GM21576 (cell line): ENCODE measurements at regions not wholly inside any gene's neighbourhood (a gene's known extent, or its start where the extent isn't known, plus 50 kb on each side); places are given as distances from the start of the nearest gene placed in this dataset.

ENCODE experiments used
- ATAC-seq: cut with Tn5 transposase; IDR thresholded peaks from one replicate; pipeline ENCODE4 v1.9.1; 2021; ENCODE audit warnings: mild to moderate bottlenecking, moderate library complexity; ENCODE audit not compliant: unreplicated experiment

DNA sequence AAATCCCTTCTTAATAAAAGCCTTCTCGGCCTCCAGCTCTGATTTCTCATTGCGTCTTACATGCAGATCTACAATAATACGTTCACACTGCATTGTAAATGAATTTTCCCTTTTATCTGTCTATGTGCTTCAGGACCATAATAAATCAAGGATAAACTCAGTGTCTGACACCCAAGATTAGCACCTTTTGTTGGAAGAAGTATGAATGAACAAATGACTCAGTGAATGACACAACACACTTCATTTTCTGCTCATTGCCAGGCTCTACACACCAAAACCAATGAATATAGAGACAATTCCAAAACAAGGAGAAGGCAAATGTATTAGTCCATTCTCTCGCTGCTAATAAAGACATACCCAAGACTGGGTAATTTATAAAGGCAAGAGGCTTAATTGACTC is 1224.4 kb downstream of the EFNB2 start:
- no peak for ATAC-seq

DNA sequence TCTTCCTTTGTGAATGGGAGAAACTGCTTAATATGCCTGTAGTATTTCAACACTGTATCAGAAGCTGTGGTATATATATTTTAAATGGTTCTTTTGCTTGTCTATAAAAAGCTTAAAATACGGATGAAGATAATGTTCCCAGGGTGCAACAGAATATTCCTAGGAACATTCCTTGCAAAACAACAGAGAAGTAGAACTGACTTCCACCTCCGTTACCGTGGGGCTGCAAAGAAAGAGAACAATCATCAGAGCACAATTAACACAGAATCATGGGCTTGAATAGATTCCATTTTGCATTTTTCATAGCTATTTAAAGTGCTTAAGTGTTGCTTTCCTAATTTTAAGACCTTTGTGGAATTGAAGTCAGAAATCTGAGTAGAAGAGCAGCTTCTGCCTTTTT is 1227.7 kb downstream of the EFNB2 start:
- no peak for ATAC-seq

DNA sequence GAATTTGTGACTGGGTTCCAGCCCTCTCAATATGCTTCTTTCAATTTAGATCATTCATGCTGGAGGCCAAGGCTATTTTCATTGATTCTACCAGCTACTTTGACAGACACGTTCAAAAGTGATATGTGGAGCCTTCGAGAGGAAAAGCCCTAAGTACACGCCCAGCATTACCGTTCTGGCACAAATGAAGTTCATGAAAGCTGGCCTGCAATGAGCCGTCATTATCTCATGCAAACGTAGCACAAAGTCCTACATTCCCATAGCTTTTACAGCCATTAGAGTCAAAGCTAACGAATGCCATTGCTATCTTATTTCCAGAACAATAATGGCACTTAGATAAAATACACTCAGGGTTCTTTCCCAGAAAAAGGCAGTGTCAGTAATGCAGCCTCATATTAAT is 1237.6 kb downstream of the EFNB2 start:
- ATAC-seq, result no peak

DNA sequence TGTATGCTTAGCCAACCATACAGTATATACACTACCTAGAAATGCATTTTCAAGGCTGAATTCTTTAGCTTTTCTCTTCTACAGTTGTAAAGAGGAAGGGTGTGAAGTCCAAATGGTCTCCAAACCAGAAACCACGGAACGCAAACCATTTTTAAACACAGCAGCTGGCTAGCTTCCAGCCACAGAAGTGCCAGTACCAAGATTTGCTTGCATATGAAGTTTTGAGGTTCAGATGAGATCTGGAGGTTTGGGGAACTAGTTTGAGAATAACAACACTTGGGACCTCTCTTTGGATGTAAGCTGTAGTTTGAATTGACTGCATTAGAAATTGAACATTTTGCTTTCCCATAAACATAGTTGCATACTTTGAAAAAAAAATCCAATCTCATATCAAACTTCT is 1243.5 kb downstream of the EFNB2 start:
- no peak for ATAC-seq

DNA sequence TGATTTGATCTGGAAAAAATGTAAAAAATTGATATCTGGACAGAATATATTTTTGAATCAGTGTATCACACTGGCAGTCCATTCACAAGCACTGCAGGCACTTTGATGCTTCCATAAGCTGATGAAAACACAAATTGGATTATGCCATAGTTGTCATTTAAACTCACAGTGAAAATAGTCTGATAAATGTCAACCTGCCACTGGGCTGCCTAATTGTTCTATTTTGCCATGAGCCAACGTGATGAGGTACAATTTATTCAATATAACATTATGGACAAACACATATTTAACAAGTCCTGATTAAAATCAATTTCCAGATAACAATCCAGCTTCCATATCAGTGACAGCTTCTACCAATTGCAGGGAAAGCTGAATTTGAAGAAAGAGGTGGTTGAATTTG is 1244.9 kb downstream of the EFNB2 start:
- ATAC-seq, result no peak

DNA sequence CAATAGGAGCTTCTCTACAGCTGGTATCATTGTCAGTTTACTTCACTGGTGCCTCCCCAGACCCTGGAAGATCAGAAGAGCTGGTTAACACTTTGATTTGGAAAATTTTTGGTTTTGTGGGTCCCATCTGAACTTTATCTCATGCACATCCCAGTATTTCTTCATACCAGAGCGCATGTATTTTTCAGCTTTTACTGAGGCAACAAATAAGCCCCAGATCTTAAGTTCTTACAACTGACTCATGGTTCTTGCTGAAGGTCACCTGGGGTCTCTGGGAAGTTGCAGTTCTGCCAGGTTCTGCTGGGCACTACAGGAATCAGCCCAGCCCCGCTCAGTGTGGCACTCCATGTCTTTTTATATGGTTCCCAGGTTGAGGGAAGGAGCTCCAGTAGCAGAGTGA is 1249.9 kb downstream of the EFNB2 start:
- no peak for ATAC-seq

DNA sequence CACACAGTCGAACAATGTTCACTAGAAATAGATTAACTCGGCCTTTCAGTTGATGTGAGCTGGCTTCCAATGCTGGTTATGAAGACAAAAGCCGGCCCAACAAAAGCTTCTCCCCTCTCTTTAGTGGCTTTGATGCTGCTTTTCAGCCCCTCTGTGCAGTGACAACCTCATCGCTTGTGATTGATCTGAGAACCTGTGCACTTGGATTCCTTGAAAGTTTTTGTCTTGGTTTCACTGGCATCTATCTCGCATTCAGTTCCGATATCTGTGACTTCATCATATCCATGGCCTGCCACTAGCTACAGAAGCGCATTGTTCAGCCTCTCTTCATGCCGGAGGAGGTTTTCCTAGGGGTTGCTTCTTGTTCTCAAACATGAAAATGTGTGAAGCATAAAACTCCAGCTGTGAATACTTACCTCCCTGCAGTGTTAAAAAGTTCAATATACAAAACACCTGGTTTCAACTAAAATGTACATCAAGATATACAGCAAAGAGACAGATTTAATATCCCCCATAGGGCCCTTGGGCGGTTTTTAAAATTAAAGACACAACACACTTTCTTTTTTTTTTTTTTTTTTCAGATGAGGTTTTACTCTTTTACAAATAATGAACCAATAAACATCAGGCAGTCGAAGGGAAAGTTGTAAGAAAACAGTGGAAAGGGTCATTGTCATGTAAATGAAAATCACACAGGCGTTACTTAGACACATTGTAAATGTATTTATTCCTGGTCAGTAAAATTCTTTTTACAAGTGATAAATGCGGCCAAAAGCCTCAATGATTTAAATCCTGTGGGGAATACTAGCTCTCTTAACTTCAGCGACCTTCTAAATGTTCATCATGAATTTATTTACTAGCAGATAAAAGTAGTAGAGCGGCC is 1252.8 kb downstream of the EFNB2 start:
- no peak for ATAC-seq

DNA sequence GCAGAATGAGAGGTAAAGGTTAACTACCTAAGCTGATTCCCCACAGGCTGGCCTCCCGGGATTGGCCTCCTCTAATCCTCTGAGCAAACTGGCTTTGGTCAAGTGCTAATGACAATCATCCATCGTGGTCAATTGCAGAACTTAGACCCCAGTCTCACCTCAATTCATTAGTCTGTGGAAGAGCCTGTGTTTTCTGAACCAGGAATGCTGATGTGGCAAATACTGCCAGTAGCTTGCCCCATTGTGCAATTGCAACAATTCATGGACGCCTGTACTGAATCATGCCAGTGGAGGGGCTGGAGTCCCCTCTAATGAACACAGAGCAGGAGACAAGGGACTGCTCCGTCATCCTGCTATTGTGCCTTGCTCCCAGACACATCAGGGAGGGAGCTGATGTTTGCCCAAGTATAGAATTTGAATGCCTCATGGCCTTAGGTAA is 1256.5 kb downstream of the EFNB2 start:
- no peak for ATAC-seq

DNA sequence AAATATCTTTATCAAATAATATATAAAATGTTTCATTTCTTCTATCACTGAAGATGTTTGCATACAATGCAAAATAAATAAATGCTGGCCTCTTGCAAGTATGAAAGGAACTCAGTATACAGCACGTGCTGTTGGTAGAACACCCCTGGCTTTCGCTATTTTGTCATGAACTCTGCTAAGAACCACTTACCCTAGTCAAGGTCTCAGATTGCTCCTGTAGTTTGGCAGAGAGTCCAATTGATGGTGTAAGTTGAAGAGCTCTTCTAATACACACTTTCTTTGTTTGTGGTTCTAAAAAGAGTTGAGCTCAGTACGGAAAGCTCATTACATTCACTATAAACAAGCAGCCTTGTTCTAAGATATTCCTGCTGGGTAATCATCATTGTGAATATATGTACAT is 1258.9 kb downstream of the EFNB2 start:
- no peak for ATAC-seq

DNA sequence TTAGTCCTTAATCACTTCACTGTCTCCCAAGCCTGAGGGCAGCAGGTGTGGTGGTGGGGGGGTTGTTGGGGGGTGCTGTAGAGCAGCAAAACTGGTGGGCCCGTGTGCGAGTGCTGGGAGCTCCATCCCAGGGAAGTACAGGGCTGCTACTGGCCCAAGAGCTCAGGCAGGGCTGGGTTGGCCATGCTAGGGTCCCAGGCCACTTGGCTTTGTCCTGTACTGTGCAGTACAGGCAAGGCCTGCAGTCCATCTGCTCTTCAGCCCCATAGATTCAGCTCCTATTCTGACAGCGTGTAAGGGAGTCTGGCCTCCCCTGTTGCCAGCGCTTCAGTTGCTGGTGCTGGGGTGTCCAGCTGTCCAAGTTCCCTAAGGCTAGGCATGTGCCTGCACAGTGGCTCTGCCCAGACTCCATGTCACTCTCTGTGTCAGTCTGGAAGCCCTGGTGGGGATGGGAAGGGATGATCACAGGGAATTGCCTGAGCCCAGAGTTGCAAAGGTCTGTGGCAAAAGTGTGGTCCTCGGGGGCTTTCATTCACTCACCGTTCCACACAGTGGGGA is 1261.7 kb downstream of the EFNB2 start:
- ATAC-seq, result no peak

DNA sequence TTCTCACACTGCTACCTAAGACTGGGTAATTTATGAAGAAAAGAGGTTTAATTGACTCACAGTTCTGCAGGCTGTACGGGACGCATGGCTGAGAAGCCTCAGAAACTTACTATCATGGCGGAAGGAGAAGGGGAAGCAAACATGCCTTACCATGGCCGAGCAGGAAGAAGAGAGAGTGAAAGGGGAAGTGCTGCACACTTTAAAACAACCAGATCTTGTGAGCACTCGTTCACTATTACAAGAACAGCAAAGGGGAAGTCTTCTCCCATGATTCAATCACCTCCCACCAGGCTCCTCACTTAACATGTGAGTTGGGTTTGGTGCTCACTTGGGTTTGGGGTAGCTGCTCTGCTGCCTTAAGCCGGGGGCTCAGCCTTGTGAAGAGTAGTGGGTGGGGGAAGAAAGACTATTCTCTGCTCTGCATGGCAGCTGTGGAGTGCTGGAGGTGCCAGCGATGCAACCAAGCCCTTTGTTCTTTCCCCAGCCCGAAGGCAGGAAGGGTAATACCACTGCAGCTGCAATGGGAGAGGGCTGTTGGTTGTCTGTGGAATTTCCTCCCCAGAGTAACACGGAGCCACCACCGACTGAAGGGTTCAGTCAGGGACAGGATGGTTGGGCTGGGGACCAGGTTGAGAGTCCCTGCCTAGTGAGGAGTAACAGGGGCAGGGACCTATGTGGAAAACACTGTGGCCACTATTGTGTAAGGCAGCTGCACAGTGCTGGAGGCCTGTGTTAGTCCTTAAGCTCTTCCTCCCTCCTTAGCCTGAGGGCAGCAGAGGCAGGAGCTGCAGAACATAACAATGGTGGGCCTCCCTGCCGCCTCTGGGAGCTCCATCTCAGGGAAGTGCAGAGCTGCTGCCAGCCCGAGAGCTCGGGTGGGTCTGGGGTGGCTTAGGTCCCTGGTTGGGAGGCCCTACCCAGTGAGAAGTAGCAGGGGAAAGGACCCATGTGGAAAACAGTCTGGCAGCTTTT is 1262.5 kb downstream of the EFNB2 start:
- no peak for ATAC-seq

DNA sequence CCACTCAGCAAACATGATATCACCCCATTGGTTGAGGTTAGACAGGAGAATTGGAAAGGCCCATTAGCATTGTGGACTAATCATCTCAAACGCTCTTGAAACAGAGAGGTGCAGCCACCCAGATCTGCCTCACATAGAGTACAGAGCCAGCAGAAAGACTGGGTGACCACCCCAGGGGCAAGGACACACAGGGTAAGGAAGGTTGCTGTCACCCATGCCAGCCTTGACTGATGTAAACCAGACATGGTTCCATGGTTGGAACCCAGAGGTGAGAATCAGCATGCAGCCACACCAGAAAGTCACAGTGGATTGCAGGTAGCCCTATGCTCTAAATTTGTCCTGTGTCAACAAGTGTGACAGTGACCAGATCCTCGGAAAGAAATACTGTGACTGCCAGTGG is 1268.8 kb downstream of the EFNB2 start:
- no peak for ATAC-seq

DNA sequence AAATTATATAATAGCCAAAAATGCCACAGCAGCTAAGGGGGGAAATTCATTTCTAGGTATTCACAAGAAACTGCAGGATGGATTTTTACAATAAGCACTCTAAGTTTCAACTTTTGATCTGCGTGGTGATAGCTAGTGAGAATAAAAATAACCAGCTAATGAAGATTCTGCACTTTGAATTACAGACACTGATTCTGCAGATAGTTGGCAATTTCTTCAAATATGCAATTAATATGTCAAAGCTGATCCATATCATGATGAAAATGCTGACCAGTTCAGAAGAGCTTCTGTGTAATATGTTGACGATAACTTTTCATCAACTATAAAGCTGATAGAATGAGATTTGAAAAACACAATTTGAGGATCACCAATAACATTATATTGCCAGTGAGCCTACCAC is 1272.9 kb downstream of the EFNB2 start:
- no peak for ATAC-seq

DNA sequence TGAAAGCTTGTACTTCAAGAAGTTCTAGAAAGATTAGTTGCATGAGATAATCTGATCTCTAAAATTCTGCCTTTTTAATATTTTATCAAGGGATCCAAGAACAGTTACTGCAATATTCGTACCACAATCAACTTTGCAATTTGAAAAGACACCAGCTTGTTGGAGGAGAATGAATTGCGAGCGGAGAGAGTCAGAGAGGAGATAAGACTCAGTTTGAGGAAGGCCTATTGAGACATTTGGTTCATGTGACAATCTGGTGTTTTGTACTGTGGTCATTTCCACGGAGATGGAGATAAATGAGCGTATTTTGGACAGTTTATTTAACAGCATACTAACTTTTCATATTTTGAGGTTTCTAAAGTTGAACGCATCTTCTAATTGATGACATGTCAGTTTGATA is 1276.0 kb downstream of the EFNB2 start:
- no peak for ATAC-seq

DNA sequence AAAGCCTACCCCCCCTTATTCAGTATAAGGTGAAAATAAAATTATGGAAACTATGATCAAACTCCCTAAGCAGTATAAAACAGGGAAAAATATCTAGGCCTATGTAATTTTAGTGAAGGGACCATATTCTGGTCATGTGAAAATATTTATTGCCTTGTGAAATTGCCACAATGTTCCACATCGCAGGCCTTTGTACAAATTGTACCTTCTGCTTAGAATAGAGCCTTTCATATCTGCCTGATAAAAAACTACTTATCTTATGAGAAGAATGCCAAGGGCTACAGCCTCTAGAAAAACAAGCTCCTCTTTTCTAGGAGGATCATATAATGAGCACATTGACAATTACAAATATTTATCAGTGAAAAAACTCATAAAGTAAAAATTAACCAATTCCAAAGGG is 1280.0 kb downstream of the EFNB2 start:
- ATAC-seq, result no peak

DNA sequence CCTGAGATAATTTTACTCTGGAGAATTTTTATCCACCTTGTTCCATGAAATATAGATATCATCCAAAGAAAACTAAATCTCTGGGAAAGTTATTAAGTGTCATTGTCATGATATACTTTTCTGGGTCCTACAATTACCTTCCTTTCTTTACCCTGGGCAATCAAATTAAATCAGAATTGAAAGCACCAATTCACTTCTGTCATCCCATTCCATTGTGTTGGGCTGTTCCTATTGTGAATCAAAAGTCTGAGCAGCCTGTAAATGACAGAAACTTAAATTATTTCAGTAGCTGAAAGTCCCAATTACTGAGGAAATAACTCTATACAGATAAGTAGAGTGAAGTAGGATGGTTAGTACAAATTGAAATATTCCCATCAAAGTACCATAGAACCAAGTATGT is 1284.2 kb downstream of the EFNB2 start:
- no peak for ATAC-seq

DNA sequence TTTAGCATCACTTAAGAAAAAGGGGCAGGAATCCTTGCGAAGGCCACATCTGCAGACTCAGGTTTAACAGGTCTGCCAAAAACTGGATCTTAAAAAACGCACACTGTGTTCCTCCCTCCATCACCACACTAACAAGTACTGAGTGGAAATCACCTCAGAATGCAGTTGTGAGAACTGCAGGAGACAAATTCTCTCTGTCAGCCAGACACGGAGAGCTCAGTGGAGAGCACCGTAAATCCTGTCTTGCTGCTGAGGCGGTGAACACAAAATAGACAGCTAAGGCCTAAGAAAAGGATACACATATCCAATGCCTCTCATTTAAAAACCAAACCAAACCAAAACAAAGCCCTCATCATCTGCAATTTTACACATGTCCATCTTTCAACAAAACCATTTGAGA is 1287.6 kb downstream of the EFNB2 start:
- ATAC-seq, result no peak

DNA sequence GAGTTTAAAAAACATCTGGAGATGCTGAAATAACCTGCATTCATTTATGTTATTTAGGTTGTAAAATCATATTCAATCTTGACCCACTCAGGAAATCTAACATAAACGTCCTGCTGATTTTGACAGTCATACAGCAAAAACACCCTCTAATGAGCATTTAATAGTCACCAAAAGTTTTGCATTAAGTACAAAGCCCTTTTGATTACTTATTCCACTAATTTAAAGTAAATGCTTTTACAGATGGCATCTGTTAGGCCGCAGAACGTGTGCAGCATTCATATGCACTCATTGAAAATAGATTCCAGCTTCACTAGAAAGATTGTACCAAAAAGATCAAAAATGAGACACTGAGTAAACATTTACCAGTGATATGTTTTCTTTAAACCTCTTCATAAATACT is 1295.1 kb downstream of the EFNB2 start:
- ATAC-seq, result no peak

DNA sequence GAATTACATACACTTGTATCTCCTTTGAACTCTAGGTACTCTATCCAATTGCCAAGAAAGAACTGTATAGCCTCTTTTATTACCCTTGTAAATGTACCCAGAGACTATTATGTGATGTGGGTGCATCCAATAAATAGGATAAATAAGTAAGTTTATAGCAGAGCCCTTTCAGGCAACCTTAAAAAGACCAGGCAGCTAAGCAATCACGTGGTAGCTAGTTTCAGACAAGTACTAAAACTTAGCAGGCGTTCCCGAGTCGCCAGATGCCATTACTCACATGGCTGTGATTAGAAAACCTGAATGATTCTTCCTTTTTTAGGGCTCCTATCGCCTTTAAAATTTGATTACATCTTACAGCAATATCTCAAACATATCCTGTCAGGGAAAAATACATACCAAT is 1303.0 kb downstream of the EFNB2 start:
- no peak for ATAC-seq

DNA sequence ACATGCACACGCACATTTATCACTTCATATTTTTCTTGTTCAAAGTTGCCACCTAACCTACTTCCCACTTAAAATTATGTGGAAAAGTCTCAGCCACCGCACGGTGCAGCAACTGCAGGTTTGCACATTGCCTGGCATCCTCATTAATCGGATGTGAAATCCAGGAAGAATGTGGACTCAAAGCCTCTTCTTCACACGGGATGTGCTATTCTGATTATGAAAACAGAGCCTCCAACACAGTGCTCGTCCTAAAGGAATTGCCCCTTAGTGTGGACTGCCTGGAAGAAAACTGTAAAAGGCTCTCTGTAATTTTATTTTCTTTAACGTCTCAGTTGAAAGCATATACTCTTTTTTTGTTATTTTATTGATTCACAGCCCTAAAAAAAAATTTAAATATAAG is 1303.5 kb downstream of the EFNB2 start:
- no peak for ATAC-seq

DNA sequence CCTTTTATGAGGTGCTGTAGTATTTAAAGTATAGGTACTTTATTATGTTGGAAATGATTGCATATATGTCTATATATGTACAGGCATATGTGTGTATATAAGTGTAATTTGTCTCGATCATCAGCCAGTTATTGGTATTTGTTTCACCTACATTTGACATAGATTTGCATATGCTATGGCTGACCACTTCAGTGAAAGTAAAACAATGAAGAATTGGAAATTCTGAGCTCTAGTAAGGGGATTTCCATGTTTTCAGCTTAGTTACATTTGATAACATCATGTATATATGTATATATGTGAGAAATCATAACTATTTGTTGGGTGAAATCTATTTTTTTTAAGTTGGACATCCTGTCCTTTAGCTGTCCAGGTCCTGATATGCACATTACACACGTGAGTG is 1303.9 kb downstream of the EFNB2 start:
- no peak for ATAC-seq

DNA sequence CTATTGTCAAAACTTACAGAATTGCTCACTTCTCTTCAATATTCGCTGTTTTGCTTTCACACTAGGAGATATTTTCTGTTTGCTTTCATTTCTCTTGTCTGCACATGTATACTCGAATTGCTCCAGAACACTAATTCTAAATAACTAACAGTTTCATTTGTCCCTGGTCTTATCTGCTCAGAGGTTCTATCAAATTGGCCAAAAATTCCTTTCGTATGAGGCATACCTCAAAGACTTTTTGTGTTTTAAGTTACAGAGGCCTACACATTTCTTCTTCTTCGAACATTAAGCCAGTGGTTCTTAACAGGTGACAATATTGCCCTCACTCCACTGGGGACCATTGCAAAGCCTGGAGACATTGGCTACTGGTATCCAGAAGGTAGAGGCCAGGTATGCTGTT is 1314.6 kb downstream of the EFNB2 start:
- no peak for ATAC-seq
